Right ventricle myocardium superior (tissue), 1 donor: ENCODE measurements at regions not wholly inside any gene's neighbourhood (a gene's known extent, or its start where the extent isn't known, plus 50 kb on each side); places are given as distances from the start of the nearest gene placed in this dataset.
"Not testable (repeated sequence)": the region's sequence is repeated elsewhere in the genome, so short reads cannot be mapped to it uniquely, and the experiment has no call there.

Source experiments
- ATAC-seq: fragments of 200-7000 bp; cut with Tn5 transposase; one replicate; pipeline ENCODE4 v1.9.1; 2020; ENCODE audit warnings: mild to moderate bottlenecking; ENCODE audit not compliant: poor library complexity
- DNase-seq: peaks from one replicate; pipeline ENCODE4 v3.0.0-alpha.2; 2020
- intact Hi-C: fragments of 100-400 bp; cut with DNase I; formaldehyde crosslinking; loops from one replicate; pipeline ENCODE4 v1.11.2; 2022
- donor health status: DM: no; HTN: yes; CAD: no; lungs with severe emphysema.

DNA sequence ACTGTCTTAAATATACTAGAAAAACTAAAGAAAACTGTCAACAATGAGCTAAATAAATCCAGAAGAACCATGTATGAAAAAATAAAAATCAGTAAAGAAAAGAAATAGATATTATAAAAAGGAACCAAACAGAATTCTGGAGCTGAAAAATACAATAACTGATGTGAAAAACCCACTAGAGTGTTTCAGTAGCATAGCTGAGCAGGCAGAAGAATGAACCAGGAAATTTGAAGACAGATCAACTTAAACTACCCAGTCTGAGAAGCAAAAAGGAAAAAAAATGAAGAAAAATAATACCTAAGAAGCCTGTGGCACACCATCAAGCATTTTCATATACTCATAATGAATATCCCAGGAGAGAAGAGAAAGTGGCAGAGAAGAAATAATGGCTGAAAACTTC is 240.1 kb upstream of the RXFP2 start:
- no peak for ATAC-seq
- DNase-seq: no peak
- intact Hi-C loops: no loop called here

DNA sequence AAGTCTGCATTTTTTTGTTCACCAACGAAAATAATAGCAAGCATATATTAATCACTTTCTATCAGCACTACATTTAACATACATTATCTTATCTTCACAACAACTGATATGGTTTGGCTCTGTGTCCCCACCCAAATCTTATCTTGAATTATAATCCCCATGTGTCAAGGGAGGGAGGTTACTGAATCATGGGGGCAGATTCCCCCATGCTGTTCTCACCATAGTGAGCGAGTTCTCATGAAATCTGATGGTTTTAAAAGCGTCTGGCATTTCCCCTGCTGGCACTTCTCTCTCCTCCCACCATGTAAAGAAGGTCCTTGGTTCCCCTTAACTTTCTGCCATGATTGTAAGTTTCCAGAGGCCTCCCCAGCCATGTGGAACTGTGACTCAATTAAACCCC is 235.7 kb upstream of the RXFP2 start:
- intact Hi-C loops: no loop called here
- ATAC-seq (no peak), DNase-seq (no peak)

DNA sequence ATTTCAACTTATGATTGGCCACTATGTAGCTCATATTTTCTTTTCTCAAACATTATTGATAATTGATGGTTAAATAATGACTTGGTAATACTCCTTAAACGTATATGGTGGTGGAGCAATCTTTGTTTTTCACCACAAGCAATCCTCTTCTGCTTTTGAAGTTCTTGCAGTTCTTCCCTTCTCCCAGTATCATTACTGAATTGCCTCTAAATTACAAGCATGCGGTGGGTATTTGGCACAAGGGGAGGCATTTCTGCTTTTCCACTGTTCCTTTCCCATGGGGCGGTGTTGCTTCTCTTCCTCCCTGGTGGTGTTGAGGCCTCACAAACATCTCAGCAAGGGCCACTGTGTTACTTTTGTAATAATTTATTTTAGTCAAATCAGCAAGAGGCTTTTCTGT is 234.4 kb upstream of the RXFP2 start:
- intact Hi-C loops: no loop called here

DNA sequence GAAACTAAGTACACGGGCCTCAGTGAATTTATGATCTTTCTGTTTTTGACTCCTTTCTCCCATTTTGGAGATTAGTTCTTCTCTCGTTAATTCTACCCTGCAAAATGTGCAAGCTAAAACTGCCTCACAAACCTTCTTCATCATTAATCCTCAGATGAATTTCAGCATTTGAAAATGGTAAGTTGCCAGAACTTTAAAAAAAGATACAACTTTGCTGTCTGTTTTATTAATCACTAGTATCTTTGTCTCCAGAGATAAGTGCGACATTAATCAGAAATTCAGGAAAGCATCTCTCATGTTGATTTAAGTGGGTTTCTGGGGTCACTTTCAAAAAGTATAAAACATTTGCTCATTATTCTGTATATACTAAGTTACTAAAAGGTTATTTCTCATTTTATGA is 227.0 kb upstream of the RXFP2 start:
- ATAC-seq (no peak), DNase-seq (no peak)
- intact Hi-C loops: no loop called here

More for the DNA sequence above, 234.4 kb upstream of the RXFP2 start:
- no peak for ATAC-seq
- DNase-seq: no peak

DNA sequence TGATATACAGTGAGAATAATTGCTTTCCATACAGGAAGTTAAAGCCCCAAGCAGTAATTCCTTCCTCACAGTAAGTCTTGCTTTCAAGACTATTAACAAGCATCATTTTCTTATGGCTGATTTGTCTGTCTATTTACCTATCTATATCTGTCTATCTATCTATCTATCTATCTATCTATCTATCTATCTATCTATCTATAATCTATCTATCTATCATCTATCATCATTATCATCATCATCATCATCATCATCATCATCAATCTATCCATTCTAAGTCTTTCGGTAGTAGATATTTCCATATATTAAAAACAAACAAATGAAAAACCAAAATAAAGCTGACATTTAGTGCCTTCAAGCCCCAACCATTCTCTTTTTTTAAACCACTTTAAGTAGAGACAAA is 224.4 kb upstream of the RXFP2 start:
- intact Hi-C loops: no loop called here
- DNase-seq (no peak), ATAC-seq (no peak)

DNA sequence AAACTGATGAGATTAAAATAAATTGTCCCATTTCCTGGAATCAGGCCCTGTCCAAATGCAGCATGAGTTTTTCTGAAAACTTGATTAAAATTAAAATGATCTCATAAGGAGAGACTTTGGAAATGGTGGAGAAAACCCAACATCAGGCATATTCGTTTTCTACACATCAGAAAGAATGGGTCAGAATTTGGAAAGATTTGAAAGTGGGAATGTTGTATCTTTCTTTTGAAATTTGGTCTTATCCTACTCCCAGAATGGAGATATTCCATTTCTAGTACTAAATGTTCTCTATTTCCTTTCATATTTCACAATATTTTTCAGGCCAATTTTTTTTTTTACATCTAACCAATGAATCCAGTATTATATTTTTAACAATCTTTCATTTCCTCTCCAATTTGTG is 223.9 kb upstream of the RXFP2 start:
- intact Hi-C loops: no loop called here
- DNase-seq (no peak), ATAC-seq (peak; percentile 64)

DNA sequence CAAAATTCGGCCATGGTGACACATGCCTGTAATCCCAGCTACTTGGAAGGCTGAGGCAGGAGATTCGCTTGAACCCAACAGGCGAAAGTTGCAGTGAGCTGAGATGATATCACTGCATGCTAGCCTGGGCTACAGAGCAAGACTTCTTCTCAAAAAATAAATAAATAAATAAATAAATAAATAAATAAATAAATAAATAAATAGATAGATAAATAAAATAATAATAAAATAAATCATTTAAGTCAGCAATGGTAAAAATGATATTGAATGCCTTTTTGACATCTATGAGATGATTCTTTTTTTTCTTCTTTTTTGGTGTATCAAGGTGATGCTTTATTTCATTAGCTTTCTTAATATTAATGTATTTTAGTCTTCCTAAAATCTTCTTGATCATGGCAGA is 221.7 kb upstream of the RXFP2 start:
- intact Hi-C loops: no loop called here
- no peak for ATAC-seq

DNA sequence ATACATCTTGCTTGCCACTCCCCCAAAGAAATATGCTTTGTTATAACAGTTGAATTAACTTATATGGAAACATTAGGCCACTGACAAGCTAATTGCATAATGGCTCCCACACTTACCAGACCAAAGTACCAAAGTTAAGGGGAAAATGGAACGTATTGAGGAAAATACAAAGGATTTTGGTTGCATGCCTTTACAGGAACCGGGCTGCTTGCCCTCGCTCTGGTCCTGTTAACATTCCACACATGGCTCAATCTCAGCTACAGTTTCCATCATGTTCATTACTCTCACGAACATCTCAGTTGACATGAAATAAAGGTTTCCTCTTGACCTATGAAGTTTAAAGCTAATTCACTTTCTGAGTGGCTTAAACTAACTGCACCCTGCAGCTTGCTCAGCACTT is 220.7 kb upstream of the RXFP2 start:
- no peak for DNase-seq
- intact Hi-C loops: no loop called here
- no peak for ATAC-seq

More for the DNA sequence above, 221.7 kb upstream of the RXFP2 start:
- DNase-seq: no peak

DNA sequence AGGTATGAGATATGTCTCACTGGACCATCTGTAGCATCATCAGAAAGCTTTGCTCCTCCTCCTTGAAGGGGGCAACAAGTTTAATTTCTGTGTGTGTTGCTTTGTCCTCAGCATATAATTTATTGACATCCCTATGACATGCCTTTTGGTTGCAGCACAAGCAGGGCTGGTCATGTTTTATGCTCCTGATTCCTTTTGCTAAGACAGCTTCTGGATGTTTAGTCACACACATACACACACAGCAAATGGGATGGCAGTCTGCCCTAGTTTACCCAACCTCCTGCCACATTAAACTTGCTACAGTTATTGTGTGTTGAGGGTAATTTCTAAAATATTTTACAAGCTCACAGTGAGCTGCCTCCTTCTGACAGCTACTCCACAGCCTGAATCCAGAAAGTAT is 217.9 kb upstream of the RXFP2 start:
- ATAC-seq (no peak), DNase-seq (no peak)
- intact Hi-C loops: no loop called here

DNA sequence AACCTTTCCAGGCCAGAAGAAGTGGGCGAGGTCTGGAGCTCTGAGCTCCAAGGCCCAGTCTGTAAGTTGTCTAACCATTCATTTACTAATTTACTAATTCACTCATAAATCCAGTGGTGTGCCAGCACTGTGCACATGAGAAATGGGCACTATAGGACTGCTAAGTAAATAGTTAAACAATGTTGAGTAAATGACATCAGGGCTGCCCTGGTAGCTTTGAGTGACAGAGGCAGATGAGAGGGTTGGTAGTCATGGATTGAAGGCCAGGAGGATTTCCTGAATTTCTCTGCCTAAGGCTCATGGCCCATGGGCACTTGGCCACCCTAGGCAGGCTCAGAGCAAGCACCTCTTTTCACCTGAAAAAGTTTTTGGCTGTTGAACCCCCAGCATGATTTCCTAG is 216.9 kb upstream of the RXFP2 start:
- intact Hi-C loops: no loop called here
- ATAC-seq: no peak
- DNase-seq: no peak

DNA sequence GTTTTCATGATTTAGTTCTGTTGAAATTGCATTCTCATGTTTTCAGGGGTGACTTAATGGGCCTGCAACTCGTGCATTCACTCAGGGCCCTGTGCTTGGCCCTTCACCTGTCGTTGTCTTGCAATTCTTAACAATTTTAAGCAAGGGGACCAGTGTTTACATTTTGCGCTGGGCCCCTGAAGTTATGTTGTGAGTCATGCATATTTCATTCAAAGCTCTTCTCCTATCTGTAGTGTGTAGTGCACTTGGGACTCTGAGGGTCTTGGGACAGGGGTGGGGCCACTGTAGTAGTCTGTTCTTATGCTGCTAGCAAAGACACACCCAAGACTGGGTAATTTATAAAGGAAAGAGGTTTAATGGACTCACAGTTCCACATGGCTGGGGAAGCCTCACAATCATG is 211.2 kb upstream of the RXFP2 start:
- intact Hi-C loops: no loop called here
- DNase-seq (no peak), ATAC-seq (no peak)

DNA sequence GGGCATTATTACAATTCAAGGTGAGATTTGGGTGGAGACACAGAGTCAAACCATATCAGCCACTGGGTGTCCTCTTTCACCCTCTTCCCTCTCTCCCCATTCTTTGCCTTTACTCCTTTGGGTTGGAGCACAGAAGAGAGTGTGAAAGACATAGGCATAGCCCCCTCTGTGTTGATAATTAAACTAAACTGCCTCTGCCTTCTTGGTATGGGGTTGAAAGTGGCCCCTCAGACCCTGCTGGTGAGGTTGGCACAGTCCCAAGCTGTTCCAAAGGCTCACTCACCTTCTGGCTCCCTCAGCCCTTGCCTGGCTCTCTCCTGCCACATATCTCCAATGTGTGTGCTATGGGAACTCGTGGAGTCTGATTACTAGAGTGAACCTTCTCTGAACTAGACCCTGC is 210.6 kb upstream of the RXFP2 start:
- intact Hi-C loops: no loop called here
- DNase-seq: no peak
- ATAC-seq: no peak

DNA sequence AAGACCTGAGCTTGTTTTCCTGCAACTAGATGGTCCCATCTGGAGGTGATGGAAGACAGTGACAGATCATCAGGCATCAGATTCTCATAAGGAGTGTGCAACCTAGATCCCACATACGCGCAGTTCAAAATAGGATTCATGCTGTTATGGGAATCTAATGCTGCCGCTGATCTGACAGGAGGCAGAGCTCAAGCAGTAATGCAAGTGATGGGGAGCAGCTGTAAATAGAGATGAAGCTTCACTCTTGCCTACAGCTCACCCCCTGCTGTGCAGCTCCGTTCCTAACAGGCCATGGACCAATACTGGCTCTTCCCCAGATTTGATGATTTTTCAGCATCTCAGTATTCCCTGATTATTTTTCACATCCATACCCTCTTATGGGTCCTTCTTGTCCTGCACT is 208.4 kb upstream of the RXFP2 start:
- intact Hi-C loops: no loop called here
- ATAC-seq (no peak), DNase-seq (no peak)

DNA sequence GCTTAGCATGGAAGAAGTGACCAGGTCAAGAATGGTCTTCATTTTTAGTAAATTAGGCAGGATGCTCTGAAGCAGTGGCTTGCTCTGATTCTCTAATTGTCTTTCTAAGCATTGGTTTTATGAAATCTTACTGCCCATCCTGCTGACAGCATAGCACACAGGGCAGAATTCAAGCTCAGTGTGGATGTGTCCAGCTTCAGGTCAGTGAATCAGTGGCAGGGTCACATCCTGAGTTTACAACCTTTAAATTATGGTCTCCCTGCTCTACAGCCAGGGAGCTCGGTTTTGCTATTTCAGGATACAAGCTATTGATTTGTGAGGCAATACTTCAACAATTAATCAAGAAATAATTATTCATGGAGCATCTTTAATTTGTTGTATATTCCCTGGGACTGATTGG is 202.3 kb upstream of the RXFP2 start:
- DNase-seq (no peak), ATAC-seq (no peak)
- intact Hi-C loops: no loop called here

DNA sequence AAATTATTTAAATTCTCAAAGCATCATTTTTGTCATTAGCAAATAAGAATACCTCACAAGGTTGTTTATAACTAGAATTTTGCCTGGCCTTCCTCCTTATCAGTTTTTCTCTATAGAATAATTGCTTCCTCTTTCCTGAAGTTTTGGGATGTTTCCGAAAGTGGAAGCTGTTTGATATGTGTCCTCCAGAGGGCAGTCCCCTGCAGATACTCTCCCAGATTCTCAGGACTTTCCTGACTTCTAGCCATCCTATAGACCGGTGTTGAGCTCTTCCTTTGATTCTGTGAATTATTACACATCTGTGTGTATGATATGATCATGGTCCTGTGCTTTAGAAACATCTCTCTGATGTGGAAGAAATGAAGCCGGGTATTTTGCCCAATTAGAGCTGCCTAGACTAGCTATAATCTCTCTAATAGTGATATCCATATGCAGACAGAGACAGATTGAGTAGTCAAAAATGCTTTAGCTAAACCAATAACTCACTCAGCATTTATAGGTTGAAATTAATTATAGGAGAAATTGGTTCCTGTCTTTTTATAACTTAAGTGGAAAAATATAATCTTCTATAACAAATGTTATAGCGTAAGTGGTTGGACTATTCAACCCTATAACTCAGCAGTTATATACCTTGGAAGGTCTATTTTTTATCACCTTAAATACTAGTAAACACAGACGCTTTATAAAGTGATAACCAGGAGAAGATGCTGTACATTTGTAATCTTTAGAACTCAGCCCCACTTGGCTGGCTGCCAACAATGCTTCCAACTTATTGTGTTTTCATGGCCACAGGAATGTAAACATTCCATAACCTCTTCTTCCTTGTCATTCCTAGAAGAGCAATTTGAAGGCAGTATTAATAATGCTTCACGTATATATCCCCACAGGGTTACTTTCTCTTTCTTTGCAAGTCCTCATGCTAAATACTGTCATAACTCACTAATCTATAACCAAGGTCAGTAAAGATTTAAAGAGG is 201.0 kb upstream of the RXFP2 start:
- intact Hi-C loops: no loop called here
- DNase-seq (no peak), ATAC-seq (no peak)

DNA sequence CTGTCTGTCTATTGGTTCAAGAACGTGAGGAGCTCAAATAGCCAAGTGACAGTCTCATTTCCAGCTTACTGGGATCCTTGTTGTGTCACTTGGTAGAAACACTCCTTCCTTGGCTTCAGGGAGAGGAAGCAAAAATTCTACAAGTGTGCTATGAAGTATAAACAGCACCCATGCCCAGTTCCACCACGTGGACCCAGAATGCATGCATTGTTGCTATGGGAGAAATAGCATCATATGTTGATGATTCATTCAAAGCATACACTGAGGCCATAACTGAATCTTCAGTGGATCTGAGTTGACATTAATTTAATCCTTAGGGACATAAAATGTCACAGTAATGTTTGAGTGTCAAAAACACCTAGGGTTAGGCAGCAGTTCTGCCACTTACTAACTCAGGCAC is 199.0 kb upstream of the RXFP2 start:
- DNase-seq: no peak
- intact Hi-C loops: no loop called here
- ATAC-seq: no peak

DNA sequence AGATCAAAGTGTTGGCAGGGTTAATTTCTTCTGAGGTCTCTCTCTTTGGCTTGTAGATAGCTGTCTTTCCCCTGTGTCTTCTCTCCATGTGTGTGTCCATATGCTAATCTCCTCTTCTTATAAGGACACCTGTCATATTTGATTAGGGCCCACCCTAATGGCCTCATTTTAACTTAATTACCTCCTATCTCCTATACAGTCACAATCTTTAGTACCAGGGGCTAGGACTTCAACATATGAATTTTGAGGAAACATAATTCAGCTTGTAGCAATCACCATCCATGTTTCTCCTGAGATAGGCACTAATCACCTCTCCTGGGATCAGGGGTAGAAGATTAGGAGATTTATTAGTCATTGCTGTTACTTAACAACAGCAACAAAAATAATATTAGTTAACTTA is 196.1 kb upstream of the RXFP2 start:
- no peak for DNase-seq
- no peak for ATAC-seq
- intact Hi-C loops: no loop called here

DNA sequence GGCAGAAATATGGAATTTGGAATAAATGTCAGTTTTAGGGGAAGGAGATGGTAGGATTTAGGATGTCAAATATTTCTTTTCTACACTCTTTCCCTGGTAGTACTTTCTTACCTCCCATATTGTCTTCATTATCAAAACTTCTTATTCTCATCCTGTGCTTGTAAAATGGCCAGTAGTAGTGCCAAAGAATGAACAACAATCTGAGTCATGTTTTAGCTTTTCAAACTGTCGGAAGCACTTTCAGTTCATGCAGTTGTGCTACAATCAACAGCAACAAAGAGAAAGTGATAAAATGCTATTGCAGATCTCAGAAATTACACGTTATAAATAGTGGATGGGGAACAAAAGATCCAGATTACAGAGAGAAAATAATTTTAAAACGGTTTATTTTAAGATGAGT is 193.7 kb upstream of the RXFP2 start:
- intact Hi-C loops: no loop called here
- ATAC-seq: no peak

DNA sequence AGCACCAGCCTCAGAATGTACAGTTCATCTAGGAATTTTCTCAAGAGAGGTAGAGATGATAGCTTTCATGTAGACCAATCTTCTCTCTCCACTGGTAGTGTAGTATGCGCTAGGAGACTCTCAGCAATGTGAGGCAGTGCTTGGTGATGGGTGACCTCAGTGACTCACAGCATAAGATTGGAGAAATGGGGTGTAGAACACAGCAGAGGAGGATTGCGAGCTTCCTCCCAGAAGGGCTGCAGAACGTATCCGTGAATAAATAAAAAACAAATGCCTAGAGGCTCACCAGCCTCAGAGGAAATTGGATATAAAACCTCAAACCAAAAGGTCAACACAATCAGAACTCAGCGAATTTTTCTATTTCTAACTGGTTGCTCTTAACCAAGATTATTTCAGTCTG is 182.9 kb upstream of the RXFP2 start:
- ATAC-seq: no peak
- intact Hi-C loops: no loop called here
- no peak for DNase-seq

More for the DNA sequence above, 193.7 kb upstream of the RXFP2 start:
- DNase-seq: no peak

DNA sequence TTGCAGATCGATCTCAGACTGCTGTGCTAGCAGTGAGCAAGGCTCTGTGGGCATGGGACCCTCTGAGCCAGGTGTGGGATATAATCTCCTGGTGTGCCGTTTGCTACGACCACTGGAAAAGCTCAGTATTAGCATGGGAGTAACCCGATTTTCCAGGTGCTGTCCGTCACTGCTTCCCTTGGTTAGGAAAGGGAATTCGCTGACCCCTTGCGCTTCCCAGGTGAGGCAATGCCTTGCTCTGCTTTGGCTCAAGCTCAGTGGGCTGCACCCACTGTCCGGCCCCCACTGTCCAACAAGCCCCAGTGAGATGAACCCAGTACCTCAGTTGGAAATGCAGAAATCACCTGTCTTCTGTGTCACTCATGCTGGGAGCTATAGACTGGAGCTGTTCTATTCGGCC is 155.1 kb upstream of the RXFP2 start:
- intact Hi-C loops, ATAC-seq, DNase-seq: not testable (repeated sequence)
